DMS153 treated with DMSO at 0.1 percent for 48 hours (cell line): ENCODE measurements at regions not wholly inside any gene's neighbourhood (a gene's known extent, or its start where the extent isn't known, plus 50 kb on each side); places are given as distances from the start of the nearest gene placed in this dataset.
"Not testable (repeated sequence)": the region's sequence is repeated elsewhere in the genome, so short reads cannot be mapped to it uniquely, and the experiment has no call there.

Experiments
- DNase-seq: peaks from one replicate; lab custom pipeline; 2025; ENCODE audit not compliant: unreplicated experiment; lab: John Stamatoyannopoulos, UW

- DNase-seq: no peak
Observed at GRCh38 chr6:139713900-139714506, 339.6 kb upstream of the CITED2 start.

GRCh38 chr6:139713424-139713823 lies 339.0 kb upstream of the CITED2 start:
- no peak for DNase-seq

- DNase-seq: no peak
Observed at GRCh38 chr6:139712830-139713229, 338.4 kb upstream of the CITED2 start.

GRCh38 chr6:139711804-139712585 lies 337.5 kb upstream of the CITED2 start:
- no peak for DNase-seq

- no peak for DNase-seq
Observed at GRCh38 chr6:139710556-139710955, 336.1 kb upstream of the CITED2 start.

GRCh38 chr6:139708337-139709199 lies 334.1 kb upstream of the CITED2 start:
- no peak for DNase-seq

GRCh38 chr6:139706912-139707311 lies 332.5 kb upstream of the CITED2 start:
- DNase-seq: no peak

GRCh38 chr6:139705284-139705683 lies 330.8 kb upstream of the CITED2 start:
- no peak for DNase-seq

- no peak for DNase-seq
Observed at GRCh38 chr6:139703780-139704179, 329.3 kb upstream of the CITED2 start.

- DNase-seq: no peak
Observed at GRCh38 chr6:139702706-139703105, 328.3 kb upstream of the CITED2 start.

GRCh38 chr6:139701695-139702094 lies 327.2 kb upstream of the CITED2 start:
- no peak for DNase-seq

GRCh38 chr6:139701003-139701402 lies 326.6 kb upstream of the CITED2 start:
- no peak for DNase-seq

- DNase-seq: no peak
Observed at GRCh38 chr6:139699911-139700310, 325.5 kb upstream of the CITED2 start.

- no peak for DNase-seq
Observed at GRCh38 chr6:139699335-139699734, 324.9 kb upstream of the CITED2 start.

GRCh38 chr6:139698526-139699176 lies 324.2 kb upstream of the CITED2 start:
- DNase-seq: no peak

GRCh38 chr6:139697856-139698255 lies 323.4 kb upstream of the CITED2 start:
- DNase-seq: not testable (repeated sequence)

- DNase-seq: not testable (repeated sequence)
Observed at GRCh38 chr6:139696991-139697390, 322.5 kb upstream of the CITED2 start.

GRCh38 chr6:139695361-139695760 lies 320.9 kb upstream of the CITED2 start:
- no peak for DNase-seq

GRCh38 chr6:139693735-139694134 lies 319.3 kb upstream of the CITED2 start:
- no peak for DNase-seq

- no peak for DNase-seq
Observed at GRCh38 chr6:139690007-139690406, 315.6 kb upstream of the CITED2 start.

- no peak for DNase-seq
Observed at GRCh38 chr6:139687055-139687454, 312.6 kb upstream of the CITED2 start.
